ENCODE measurements at regions not wholly inside any gene's neighbourhood (a gene's known extent, or its start where the extent isn't known, plus 50 kb on each side); places are given as distances from the start of the nearest gene placed in this dataset.

- Histone ChIP-seq H3K4me3 (replicated peaks in 1 of 3) (no peak overlapping the region), H3K9me3 (no peaks in the 10 kb centered on the region), H3K4me1 (no peaks in the 10 kb centered on the region), H3K27ac (no peak overlapping the region), H3K27me3 (no peaks in the 10 kb centered on the region), H3K36me3 (no peaks in the 10 kb centered on the region)
- WGBS, 2 donors, result 85 to 90% methylated on average over 5 of the region's 5 CpGs
- intact Hi-C loops (cut with DNase I), result no loop called here
- DNase-seq, result no peak
- TF ChIP-seq POLR2A (IDR thresholded peaks at IDR 0.05), result no peak
- TF ChIP-seq CTCF (IDR thresholded peaks at IDR 0.05), result no peak
Measured at GRCh38 chr12:97781342-97781741, 318.7 kb downstream of the RMST start.

DNA sequence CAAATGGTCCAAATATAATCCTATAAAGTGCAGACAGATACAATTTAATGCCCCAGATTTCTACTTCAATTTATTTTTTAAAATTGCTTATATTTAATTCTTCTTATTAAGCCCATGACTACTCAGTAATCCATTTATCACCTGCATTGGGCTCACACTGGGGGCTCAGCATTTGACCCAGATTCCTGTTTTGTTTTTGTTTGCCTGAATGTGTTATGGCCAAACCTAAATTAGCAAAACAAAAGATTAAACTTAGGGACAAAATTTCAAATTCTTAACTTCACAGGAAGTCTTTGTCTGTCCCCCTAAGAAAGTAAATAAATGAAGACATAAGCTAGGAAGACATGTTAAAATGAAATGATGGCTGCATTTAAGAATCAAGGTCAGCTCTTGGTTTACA lies 322.3 kb downstream of the RMST start:
- H3K9me3 ChIP-seq, result no peaks in the 10 kb centered on the region
- intact Hi-C loops (cut with DNase I), result no loop called here
- no peaks in the 10 kb centered on the region for H3K4me1 ChIP-seq
- DNase-seq, result no peak
- no peaks in the 10 kb centered on the region for H3K36me3 ChIP-seq
- TF ChIP-seq CTCF (IDR thresholded peaks at IDR 0.05) (no peak), POLR2A (IDR thresholded peaks at IDR 0.05) (no peak)
- no peaks in the 10 kb centered on the region for H3K27me3 ChIP-seq
- no peak overlapping the region for H3K27ac ChIP-seq
- H3K4me3 ChIP-seq (replicated peaks in 1 of 3), result no peak overlapping the region

DNA sequence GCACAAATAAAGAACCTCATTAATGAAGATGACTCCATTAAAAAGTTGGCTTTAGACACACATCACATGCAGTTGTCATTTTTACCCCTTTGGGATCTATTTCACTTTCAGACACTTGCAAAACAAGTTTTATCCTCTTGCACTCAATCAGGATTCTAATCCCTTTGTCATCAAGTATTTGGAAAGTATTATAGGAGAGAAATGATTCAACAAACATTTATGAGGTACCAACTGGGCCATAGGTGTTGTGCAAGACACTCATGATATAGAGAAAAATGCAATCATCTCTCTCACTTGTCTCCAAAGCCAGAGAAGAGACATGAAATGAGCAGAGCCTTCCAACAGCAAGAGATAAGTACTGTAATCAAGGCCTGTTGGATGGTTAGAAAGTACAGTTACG lies 327.7 kb downstream of the RMST start:
- 79 to 89% methylated on average over 1 of the region's 1 CpG for WGBS, 2 donors
- TF ChIP-seq POLR2A (IDR thresholded peaks at IDR 0.05), result no peak
- no peak for TF ChIP-seq CTCF (IDR thresholded peaks at IDR 0.05)
- intact Hi-C loops (cut with DNase I), result no loop called here

DNA sequence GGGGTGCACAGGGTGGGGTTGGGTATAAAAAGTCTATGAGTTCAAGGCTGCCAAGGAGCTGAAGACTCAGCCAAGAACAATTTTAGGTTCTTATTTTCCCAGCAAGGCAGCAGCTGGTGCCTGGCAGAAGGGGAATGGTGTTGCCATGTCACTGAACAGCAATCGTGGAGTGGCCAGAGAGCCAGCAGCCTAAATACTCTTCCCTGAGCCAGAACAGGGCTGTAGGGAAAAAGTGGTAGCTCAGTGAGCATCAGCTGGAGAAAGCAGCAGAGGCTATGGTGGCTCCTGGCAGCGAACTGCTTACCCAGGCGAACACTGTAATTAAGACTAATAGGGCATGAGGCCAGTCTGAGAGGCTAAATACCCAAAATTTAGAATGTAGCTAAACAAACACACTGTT lies 334.9 kb downstream of the RMST start:
- no peak for DNase-seq
- H3K4me3 ChIP-seq (replicated peaks in 1 of 3), result no peak overlapping the region
- 91 to 94% methylated on average over 3 of the region's 3 CpGs for WGBS, 2 donors
- no peak overlapping the region for H3K27ac ChIP-seq
- TF ChIP-seq CTCF (IDR thresholded peaks at IDR 0.05) (no peak), POLR2A (IDR thresholded peaks at IDR 0.05) (no peak)
- no peaks in the 10 kb centered on the region for H3K36me3 ChIP-seq
- H3K9me3 ChIP-seq, result no peaks in the 10 kb centered on the region
- H3K27me3 ChIP-seq, result no peaks in the 10 kb centered on the region
- H3K4me1 ChIP-seq, result no peaks in the 10 kb centered on the region
- intact Hi-C loops (cut with DNase I), result no loop called here

More for the DNA sequence above, 327.7 kb downstream of the RMST start:
- Histone ChIP-seq H3K27me3 (no peaks in the 10 kb centered on the region), H3K27ac (no peak overlapping the region), H3K36me3 (no peaks in the 10 kb centered on the region), H3K9me3 (no peaks in the 10 kb centered on the region), H3K4me3 (replicated peaks in 1 of 3) (no peak overlapping the region), H3K4me1 (no peaks in the 10 kb centered on the region)
- DNase-seq, result no peak

- no peaks in the 10 kb centered on the region for H3K27me3 ChIP-seq
- intact Hi-C loops (cut with DNase I), result no loop called here
- H3K9me3 ChIP-seq, result no peaks in the 10 kb centered on the region
- no peaks in the 10 kb centered on the region for H3K4me1 ChIP-seq
- no peak overlapping the region for H3K4me3 ChIP-seq (replicated peaks in 1 of 3)
- TF ChIP-seq CTCF (IDR thresholded peaks at IDR 0.05) (no peak), POLR2A (IDR thresholded peaks at IDR 0.05) (no peak)
- H3K36me3 ChIP-seq, result no peaks in the 10 kb centered on the region
- H3K27ac ChIP-seq, result no peak overlapping the region
- 86 to 90% methylated on average over 3 of the region's 3 CpGs for WGBS, 2 donors
- no peak for DNase-seq
Measured at GRCh38 chr12:97800561-97800960, 338.0 kb downstream of the RMST start.

Measured in thyroid gland (tissue), 4 donors.